ENCODE measurements at regions not wholly inside any gene's neighbourhood (a gene's known extent, or its start where the extent isn't known, plus 50 kb on each side); places are given as distances from the start of the nearest gene placed in this dataset.

- no peak for TF ChIP-seq CTCF (IDR thresholded peaks at IDR 0.05)
- no peak for DNase-seq
- H3K27ac ChIP-seq, result no peak overlapping the region
- H3K4me3 ChIP-seq, result no peak overlapping the region
- no peaks in the 10 kb centered on the region for H3K36me3 ChIP-seq
- no peaks in the 10 kb centered on the region for H3K4me1 ChIP-seq
- no peaks in the 10 kb centered on the region for H3K9me3 ChIP-seq
- H3K27me3 ChIP-seq, result no peaks in the 10 kb centered on the region
- intact Hi-C loops (cut with DNase I; ENCODE audit: low total_unique reads), result no loop called here
These were observed 56.1 kb upstream of the ELMO1 start for GRCh38 chr7:37504801-37505200.

GRCh38 chr7:37505750-37506353, 57.2 kb upstream of the ELMO1 start:
- no peaks in the 10 kb centered on the region for H3K27me3 ChIP-seq
- H3K27ac ChIP-seq, result no peak overlapping the region
- no peaks in the 10 kb centered on the region for H3K9me3 ChIP-seq
- DNase-seq, result no peak
- no peaks in the 10 kb centered on the region for H3K4me1 ChIP-seq
- H3K4me3 ChIP-seq, result no peak overlapping the region
- intact Hi-C loops (cut with DNase I; ENCODE audit: low total_unique reads), result no loop called here
- no peaks in the 10 kb centered on the region for H3K36me3 ChIP-seq
- no peak for TF ChIP-seq CTCF (IDR thresholded peaks at IDR 0.05)

- Histone ChIP-seq H3K27me3 (no peaks in the 10 kb centered on the region), H3K9me3 (no peaks in the 10 kb centered on the region), H3K4me1 (no peaks in the 10 kb centered on the region), H3K4me3 (no peak overlapping the region), H3K36me3 (no peaks in the 10 kb centered on the region), H3K27ac (no peak overlapping the region)
- intact Hi-C loops (cut with DNase I; ENCODE audit: low total_unique reads), result no loop called here
- DNase-seq, result no peak
- TF ChIP-seq CTCF (IDR thresholded peaks at IDR 0.05), result no peak
These were observed 59.5 kb upstream of the ELMO1 start for GRCh38 chr7:37508118-37508517.

- Histone ChIP-seq H3K4me1 (no peaks in the 10 kb centered on the region), H3K4me3 (no peak overlapping the region), H3K36me3 (no peaks in the 10 kb centered on the region), H3K27ac (no peak overlapping the region), H3K9me3 (no peaks in the 10 kb centered on the region), H3K27me3 (no peaks in the 10 kb centered on the region)
- TF ChIP-seq CTCF (IDR thresholded peaks at IDR 0.05), result peak; percentile 55
- no peak for DNase-seq
- intact Hi-C loops (cut with DNase I; ENCODE audit: low total_unique reads), result no loop called here
These were observed 61.5 kb upstream of the ELMO1 start for GRCh38 chr7:37510043-37510634.

GRCh38 chr7:37511915-37512314, 63.3 kb upstream of the ELMO1 start:
- no peaks in the 10 kb centered on the region for H3K36me3 ChIP-seq
- no peaks in the 10 kb centered on the region for H3K4me1 ChIP-seq
- no peak for TF ChIP-seq CTCF (IDR thresholded peaks at IDR 0.05)
- H3K4me3 ChIP-seq, result no peak overlapping the region
- no peaks in the 10 kb centered on the region for H3K27me3 ChIP-seq
- DNase-seq, result no peak
- H3K9me3 ChIP-seq, result no peaks in the 10 kb centered on the region
- intact Hi-C loops (cut with DNase I; ENCODE audit: low total_unique reads), result no loop called here
- no peak overlapping the region for H3K27ac ChIP-seq
